Cerebellar nuclear complex (tissue), 1 donor: ENCODE measurements at regions not wholly inside any gene's neighbourhood (a gene's known extent, or its start where the extent isn't known, plus 50 kb on each side); places are given as distances from the start of the nearest gene placed in this dataset.

Source experiments
- DNase-seq, 2 experiments: peaks; one replicate each; lab custom pipeline; 2025; lab: John Stamatoyannopoulos, UW

GRCh38 chr20:57847104-57847503, 137.3 kb upstream of the PMEPA1 start:
- DNase-seq = no peak

GRCh38 chr20:57844626-57845596, 135.1 kb upstream of the PMEPA1 start:
- DNase-seq = no peak

DNA sequence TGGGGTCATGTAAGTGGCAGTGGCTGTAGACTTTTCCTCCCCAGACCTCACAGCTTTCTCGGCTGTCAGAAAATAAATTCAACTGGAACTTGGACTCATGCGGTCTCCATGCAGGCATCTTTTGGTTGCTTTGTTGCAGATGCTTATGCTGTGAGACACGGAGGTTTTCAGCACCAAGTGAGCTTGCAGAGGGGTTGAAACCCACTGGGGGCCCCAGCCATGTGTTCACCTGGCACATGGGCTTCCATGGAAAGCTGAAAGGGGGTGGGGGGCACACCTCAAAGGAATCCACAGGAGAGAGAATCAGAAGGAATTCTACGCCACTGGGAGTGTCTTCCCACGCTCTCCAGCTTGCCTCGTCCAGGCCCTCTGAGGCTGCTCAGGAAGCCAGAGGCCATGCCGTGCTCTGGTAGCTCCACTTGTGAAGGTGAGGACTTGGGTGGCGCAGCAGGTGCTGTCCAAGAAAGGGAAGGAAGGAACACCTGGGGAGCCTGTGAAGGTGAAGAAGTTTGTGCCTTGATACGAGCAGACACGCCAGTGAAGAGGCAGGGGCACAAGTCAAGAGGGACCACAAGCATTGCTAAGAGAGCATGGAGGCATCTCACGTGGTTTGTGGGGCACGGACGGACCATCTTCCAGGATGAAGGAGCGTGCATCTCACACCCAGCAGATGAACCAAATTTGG, 134.3 kb upstream of the PMEPA1 start:
- no peak for DNase-seq

DNA sequence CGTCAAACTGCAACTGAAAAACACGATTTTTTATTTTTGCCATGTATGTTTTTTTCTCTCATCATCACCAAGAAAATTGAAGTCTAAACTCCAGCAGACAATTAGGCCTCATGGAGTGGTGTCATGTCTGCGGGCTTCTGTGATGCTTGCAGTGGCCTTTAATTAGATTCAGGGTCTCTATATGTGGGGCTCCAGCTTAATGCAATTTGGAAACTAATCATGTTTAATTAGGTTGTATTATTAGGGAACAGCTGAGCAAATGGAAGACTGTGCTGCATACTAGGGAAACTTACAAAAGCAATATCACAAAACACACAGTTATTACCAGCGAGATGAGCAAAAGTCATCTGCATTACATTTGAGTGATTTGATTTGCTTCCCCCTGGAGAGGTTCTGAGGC, 132.9 kb upstream of the PMEPA1 start:
- no peak for DNase-seq

DNA sequence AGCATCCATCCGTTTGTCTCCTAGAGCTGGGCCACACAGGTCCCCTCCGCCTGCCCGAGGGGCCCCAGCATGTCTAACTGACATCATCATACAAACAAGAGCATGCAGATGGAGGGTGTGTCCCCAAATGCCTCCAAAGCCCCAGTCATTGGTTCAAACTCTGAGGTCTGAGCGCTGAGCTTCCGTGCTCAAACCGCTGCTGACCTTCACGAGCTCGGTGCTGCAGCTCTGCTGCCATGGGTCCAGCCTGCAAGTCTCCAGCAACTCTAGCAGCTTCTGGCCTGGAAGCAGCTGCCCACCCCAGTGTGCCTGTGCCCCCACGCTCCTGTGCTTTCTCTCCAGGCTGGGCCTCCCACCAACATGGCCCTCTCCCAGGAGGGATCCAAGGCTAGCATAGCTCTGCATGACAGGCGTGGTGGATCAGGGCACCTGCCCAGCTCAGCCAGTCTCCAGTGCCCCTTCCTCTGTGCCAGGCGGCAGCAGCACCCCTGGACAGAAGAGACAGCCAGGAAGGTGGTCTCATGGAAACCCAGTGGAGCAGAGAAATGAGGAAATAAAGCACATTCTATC, 131.6 kb upstream of the PMEPA1 start:
- DNase-seq = no peak

DNA sequence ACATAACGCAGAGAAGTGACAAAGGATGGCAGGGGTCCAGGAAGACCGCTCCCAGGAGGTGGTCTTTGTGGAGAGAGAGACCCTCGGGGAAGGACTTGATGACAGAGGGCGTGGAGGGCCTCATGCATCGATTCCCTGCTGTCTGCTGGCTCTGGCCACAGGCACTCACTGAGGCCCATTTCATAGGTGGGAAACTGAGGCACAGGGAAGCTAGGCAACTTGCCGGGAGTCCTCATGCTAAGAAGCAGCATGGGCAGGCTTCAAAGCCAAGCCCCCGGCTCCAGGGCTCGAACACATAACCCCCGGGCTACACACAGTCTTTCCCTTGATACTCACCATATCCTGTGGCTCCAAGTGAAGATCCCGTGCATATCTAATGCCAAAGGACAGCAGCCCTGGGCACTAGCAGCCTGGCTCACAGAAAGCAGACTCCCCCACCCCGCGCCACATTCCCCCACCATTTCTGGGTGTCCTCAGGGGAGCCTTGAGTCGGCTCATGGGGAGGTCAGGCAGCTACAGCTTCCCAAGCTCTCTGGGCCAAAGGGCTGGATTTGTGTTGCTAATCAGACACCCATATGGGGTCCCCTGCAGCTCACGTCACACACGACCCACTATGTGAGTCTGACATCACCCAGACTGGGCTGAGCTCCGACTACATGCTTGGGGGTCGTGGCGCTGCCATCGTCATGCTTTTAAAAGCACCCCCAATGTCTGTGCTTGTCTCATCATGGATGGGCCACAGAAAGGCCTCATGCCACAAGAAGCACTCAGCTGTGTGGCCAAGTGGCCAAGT, 130.9 kb upstream of the PMEPA1 start:
- no peak for DNase-seq

- DNase-seq = no peak
Measured at GRCh38 chr20:57840066-57840465, 130.3 kb upstream of the PMEPA1 start.

- DNase-seq = no peak
Measured at GRCh38 chr20:57838670-57839151, 128.9 kb upstream of the PMEPA1 start.

GRCh38 chr20:57837208-57838035, 127.6 kb upstream of the PMEPA1 start:
- DNase-seq = no peak

DNA sequence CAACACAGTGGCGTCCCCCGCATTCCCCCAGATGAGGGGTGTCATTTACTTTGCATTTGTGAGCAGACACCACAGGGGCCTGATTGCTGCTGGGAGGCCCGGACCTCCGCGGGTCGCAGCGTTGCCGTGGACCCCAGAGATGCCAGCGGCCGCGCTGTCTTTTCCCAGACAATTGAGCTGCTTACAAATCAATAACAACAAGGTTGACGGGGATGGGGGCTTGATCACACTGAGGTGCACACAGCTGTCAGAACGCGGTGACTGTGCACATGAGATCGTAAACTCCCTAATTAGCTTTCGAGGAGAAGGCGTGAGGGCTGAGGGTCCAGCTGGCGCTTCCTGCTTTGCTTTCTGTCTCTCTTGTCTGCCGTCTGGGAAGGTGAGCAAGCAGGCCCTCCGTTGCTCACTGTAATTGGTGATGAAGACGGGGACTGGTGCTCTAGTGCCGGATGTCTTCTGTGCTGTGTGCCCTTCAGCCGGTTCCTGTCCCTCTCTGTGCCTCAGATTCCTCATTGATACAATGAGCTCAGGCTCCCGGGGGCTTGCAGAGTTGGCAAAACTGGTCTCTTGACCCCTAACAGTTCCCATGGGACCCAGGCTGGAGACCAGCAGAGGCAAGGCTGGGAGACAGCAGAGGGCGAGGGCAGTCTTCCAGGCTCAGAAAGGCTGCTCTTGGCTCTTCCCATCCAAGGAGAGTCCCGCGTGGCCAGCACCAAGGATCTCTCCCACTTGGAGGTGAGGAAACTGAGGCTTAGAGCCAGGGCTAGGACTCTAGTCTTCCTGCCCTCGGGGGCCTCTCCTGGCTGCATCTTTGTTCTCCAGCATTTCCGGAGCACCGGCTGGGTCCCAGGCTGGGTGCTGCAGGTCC, 126.0 kb upstream of the PMEPA1 start:
- no peak for DNase-seq

DNA sequence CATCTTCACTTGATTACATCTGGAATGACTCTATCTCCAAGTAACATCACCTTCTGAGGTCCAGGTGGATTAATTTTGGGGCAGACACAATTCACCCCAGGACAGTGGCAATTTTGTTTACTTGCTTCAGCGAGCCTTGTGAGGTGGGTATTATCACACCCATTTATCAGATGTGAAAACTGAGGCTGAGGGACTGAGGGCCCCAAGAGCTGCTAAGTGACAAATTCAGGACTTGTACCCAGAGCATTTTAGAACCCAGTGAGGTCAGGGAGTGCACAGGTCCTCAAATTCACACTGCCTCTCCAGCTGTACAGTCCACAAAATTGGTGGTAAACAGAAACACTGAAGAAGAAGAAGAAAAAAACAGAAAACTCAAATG, 125.2 kb upstream of the PMEPA1 start:
- DNase-seq = no peak

GRCh38 chr20:57834306-57835073, 124.7 kb upstream of the PMEPA1 start:
- no peak for DNase-seq

GRCh38 chr20:57831993-57832585, 122.3 kb upstream of the PMEPA1 start:
- no peak for DNase-seq

DNA sequence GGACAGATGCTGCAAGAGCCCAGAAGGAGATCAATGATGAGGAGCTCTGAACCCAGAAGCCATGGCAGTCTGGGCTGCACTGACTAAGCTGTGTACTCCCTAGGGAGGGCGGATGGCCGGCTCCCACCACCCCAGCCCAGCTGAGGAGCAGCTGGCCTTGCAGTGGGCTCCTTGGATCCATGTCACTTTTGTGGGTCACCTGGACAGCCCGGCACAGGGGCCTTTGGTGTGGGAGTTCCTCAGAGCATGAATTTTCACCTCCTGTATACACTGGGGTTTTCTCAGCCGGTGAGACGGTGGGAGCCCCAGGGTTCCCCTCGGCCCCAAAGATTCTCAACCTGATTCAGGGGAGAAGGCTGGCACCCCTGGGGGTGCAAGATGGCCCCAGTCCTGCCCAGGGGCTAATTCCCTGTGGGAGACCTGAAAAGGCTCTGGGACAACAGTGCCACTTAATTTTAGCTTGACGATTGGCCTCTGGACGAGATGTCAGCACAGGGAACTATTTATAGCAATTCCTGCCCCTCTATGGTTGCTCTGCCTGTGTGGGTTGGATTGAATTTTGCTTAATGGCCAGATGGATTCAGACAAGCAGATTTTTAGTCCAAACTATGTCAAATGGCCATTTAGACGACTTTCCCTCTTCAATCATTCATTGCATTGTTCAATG, 121.6 kb upstream of the PMEPA1 start:
- DNase-seq = no peak

DNA sequence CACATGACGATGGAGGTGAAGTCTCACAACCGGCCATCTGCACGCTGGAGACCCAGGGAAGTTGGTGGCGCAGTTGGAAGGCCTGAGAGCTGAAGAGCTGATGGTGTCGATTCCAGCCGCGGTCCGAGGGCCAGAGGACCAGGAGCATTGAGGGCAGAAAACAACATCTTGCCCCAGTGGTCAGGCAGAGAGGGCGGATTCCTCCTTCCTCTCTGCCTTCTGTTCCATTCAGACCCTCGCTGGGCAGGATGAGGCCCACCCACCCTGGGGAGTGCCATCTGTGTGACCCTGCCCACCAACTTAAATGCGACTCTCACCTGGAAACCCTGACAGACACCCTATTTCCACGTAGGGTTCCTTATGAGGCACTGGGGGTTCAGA, 120.7 kb upstream of the PMEPA1 start:
- DNase-seq = no peak

GRCh38 chr20:57829805-57830514, 120.1 kb upstream of the PMEPA1 start:
- DNase-seq = no peak

- no peak for DNase-seq
Measured at GRCh38 chr20:57829336-57829735, 119.5 kb upstream of the PMEPA1 start.

- no peak for DNase-seq
Measured at GRCh38 chr20:57828696-57829095, 118.9 kb upstream of the PMEPA1 start.
